CD14-positive monocyte (primary cell): ENCODE measurements at regions not wholly inside any gene's neighbourhood (a gene's known extent, or its start where the extent isn't known, plus 50 kb on each side); places are given as distances from the start of the nearest gene placed in this dataset.

Source experiments
- DNase-seq, 3 donors: peaks; one replicate each; pipeline ENCODE4 v3.0.0-alpha.2; 2011 to 2022
- H2AFZ ChIP-seq: 2 replicates; pipeline ENCODE4 v1.6.0; 2012; ENCODE audit warnings: mild to moderate bottlenecking, low read depth, low read length, inconsistent platforms; ENCODE audit not compliant: insufficient read depth, poor library complexity, severe bottlenecking
- H3K27ac ChIP-seq, 2 donors: 1 replicate in 1 of 2; 2 replicates in 1 of 2; pipeline ENCODE4 v1.5.1; 2012 to 2013; ENCODE audit warnings: low read length in 2 of 2, control low read depth in 1 of 2, inconsistent platforms in 1 of 2, low read depth in 1 of 2, mild to moderate bottlenecking in 1 of 2
- H3K27me3 ChIP-seq, 2 donors: one replicate each; pipeline versions ENCODE4 v1.6.0 to v1.6.1; 2011 to 2013; ENCODE audit warnings: low read length in 2 of 2; ENCODE audit not compliant: control insufficient read depth in 2 of 2, insufficient read depth in 2 of 2
- H3K36me3 ChIP-seq, 2 donors: replicated peaks in 1 of 2; 1 replicate in 1 of 2; 2 replicates in 1 of 2; pipeline versions ENCODE4 v1.5.1 to v1.6.1; 2012 to 2013; ENCODE audit warnings: low read length in 2 of 2, control low read depth in 1 of 2, inconsistent platforms in 1 of 2, mild to moderate bottlenecking in 1 of 2; ENCODE audit not compliant: insufficient read depth in 2 of 2, control insufficient read depth in 1 of 2
- H3K4me1 ChIP-seq, 2 donors: 1 replicate in 1 of 2; 2 replicates in 1 of 2; pipeline versions ENCODE4 v1.5.1 to v1.6.1; 2012 to 2013; ENCODE audit warnings: low read length in 2 of 2, control low read depth in 1 of 2, inconsistent platforms in 1 of 2, mild to moderate bottlenecking in 1 of 2, moderate library complexity in 1 of 2; ENCODE audit not compliant: insufficient read depth in 2 of 2, control insufficient read depth in 1 of 2
- H3K4me2 ChIP-seq: replicated peaks from 2 replicates; pipeline ENCODE3; 2012; ENCODE audit warnings: low read length, moderate library complexity, mild to moderate bottlenecking; ENCODE audit not compliant: poor library complexity, severe bottlenecking; ENCODE audit errors: extremely low read depth
- H3K4me3 ChIP-seq, 3 experiments: fragments of 200-600 bp in 1 of 3; sonication (generic) in 1 of 3; replicated peaks in 1 of 3; 1 replicate in 2 of 3; 2 replicates in 1 of 3; pipeline ENCODE4 v1.5.1; 2011 to 2013; ENCODE audit warnings: low read length in 3 of 3, mild to moderate bottlenecking in 3 of 3, control low read depth in 2 of 3, low read depth in 2 of 3, inconsistent platforms in 1 of 3, moderate library complexity in 1 of 3
- H3K79me2 ChIP-seq: 2 replicates; pipeline ENCODE4 v1.6.0; 2012; ENCODE audit warnings: mild to moderate bottlenecking, control low read depth, inconsistent platforms, low read length, moderate library complexity; ENCODE audit not compliant: insufficient read depth
- H3K9ac ChIP-seq: 2 replicates; pipeline ENCODE4 v1.6.0; 2017; ENCODE audit warnings: low read length, mild to moderate bottlenecking; ENCODE audit not compliant: insufficient read depth, poor library complexity, severe bottlenecking
- H3K9me3 ChIP-seq, 2 donors: replicated peaks in 1 of 2; 1 replicate in 1 of 2; 2 replicates in 1 of 2; pipeline versions ENCODE4 v1.5.1 to v1.6.1; 2012 to 2013; ENCODE audit warnings: low read length in 2 of 2, control low read depth in 1 of 2; ENCODE audit not compliant: control insufficient read depth in 1 of 2, insufficient read depth in 1 of 2
- H4K20me1 ChIP-seq: 2 replicates; pipeline ENCODE4 v1.6.0; 2012; ENCODE audit warnings: mild to moderate bottlenecking, low read length, control low read depth, moderate library complexity; ENCODE audit not compliant: insufficient read depth
- H3K27ac Mint-ChIP-seq, 7 donors: one replicate each; pipeline ENCODE4 v1.8.0; 2020; ENCODE audit warnings: mild to moderate bottlenecking in 7 of 7, mixed read lengths in 7 of 7, moderate library complexity in 6 of 7, inconsistent platforms in 2 of 7
- H3K27me3 Mint-ChIP-seq, 3 donors: one replicate each; pipeline ENCODE4 v1.8.0; 2021 to 2022; ENCODE audit warnings: low read depth in 3 of 3, mild to moderate bottlenecking in 3 of 3, mixed read lengths in 3 of 3, moderate library complexity in 3 of 3, inconsistent platforms in 1 of 3
- H3K36me3 Mint-ChIP-seq, 2 donors: one replicate each; pipeline ENCODE4 v1.8.0; 2020; ENCODE audit warnings: mixed read lengths in 2 of 2, inconsistent platforms in 1 of 2, mild to moderate bottlenecking in 1 of 2
- H3K4me1 Mint-ChIP-seq: one replicate; pipeline ENCODE4 v1.8.0; 2020; ENCODE audit warnings: mild to moderate bottlenecking, mixed read lengths
- H3K4me3 Mint-ChIP-seq, 2 donors: one replicate each; pipeline ENCODE4 v1.8.0; 2020; ENCODE audit warnings: mild to moderate bottlenecking in 2 of 2, mixed read lengths in 2 of 2, moderate library complexity in 1 of 2
- H3K9me3 Mint-ChIP-seq, 7 donors: one replicate each; pipeline ENCODE4 v1.8.0; 2020 to 2022; ENCODE audit warnings: mixed read lengths in 7 of 7, mild to moderate bottlenecking in 6 of 7, moderate library complexity in 6 of 7, inconsistent platforms in 2 of 7
- WGBS: methylation state at CpG from one replicate; pipeline ENCODE4 v1.1.5; 2013; ENCODE audit warnings: missing lambda C conversion rate; ENCODE audit not compliant: insufficient coverage; 5-methylcytosine and 5-hydroxymethylcytosine counted together
- intact Hi-C, 2 donors: fragments of 100-400 bp; cut with micrococcal nuclease; formaldehyde crosslinking; loops; one replicate each; pipeline versions ENCODE4 v1.15.0 to v1.15.1; 2023
- TF ChIP-seq, protein P1 (sequence below): fragments of 200-600 bp; IDR thresholded peaks from one replicate; pipeline ENCODE4 v1.8.0; 2022; ENCODE audit warnings: antibody characterized with exemption, mild to moderate bottlenecking

DNA sequence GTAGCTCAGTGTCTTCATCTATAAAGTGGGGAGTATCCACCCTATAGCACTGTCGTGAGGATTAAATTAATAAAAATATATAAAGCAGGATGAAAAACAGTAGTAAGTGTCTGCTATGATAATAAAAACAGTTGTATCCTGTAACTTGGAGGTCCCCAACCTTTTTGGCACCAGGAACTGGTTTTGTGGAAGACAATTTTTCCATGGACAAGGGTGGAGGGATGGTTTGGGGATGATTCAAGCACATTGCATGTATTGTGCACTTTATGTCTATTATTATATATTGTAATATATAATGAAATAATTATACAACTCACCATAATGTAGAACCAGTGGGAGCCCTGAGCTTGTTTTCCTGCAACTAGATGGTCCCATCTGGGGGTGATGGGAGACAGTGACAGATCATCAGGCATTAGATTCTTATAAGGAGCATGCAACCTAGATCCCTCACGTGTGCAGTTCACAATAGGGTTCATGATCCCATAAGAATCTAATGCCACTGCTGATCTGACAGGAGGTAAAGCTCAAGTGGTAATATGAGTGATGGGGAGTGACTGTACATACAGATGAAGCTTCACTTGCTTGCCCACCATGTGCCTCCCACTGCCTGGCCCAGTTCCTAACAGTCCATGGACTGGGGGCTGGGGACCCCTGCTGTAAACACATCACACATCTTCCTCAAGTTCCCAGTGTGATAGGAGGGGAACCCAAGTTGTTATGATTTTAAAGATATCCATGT is 177.4 kb upstream of the DAPK1 start:
- intact Hi-C loops, result loop anchor here (5.0 to 10.0 kb wide), 4 partner anchors 683 to 1118 kb away; no protein-coding TSS in a partner anchor
- no peak overlapping the region for H3K4me3 Mint-ChIP-seq
- no peak overlapping the region for H3K27ac ChIP-seq
- H3K79me2 ChIP-seq, result no peaks in the 10 kb centered on the region
- no peaks in the 10 kb centered on the region for H3K27me3 ChIP-seq
- H3K36me3 Mint-ChIP-seq, result no peaks in the 10 kb centered on the region
- H3K27ac Mint-ChIP-seq, result no peak overlapping the region
- peaks cover 4 to 6% (median 5%) of the 10 kb centered on the region in 3 donors for H3K27me3 Mint-ChIP-seq
- no peaks in the 10 kb centered on the region for H3K4me1 Mint-ChIP-seq
- H3K4me1 ChIP-seq, result no peaks in the 10 kb centered on the region
- no peak overlapping the region for H3K9ac ChIP-seq
- H3K9me3 ChIP-seq, result peaks cover 0 to 3% of the 10 kb centered on the region in 2 donors
- no peak overlapping the region for H2AFZ ChIP-seq
- H3K36me3 ChIP-seq, result no peaks in the 10 kb centered on the region
- no peak for DNase-seq
- WGBS, result no CpG with 5 or more reads among the region's 2 CpGs
- no peak overlapping the region for H3K4me2 ChIP-seq
- H3K4me3 ChIP-seq, result no peak overlapping the region
- H3K9me3 Mint-ChIP-seq, result peaks cover 0 to 4% (median 0%) of the 10 kb centered on the region in 7 donors
- no peaks in the 10 kb centered on the region for H4K20me1 ChIP-seq
- TF ChIP-seq, protein P1, sequence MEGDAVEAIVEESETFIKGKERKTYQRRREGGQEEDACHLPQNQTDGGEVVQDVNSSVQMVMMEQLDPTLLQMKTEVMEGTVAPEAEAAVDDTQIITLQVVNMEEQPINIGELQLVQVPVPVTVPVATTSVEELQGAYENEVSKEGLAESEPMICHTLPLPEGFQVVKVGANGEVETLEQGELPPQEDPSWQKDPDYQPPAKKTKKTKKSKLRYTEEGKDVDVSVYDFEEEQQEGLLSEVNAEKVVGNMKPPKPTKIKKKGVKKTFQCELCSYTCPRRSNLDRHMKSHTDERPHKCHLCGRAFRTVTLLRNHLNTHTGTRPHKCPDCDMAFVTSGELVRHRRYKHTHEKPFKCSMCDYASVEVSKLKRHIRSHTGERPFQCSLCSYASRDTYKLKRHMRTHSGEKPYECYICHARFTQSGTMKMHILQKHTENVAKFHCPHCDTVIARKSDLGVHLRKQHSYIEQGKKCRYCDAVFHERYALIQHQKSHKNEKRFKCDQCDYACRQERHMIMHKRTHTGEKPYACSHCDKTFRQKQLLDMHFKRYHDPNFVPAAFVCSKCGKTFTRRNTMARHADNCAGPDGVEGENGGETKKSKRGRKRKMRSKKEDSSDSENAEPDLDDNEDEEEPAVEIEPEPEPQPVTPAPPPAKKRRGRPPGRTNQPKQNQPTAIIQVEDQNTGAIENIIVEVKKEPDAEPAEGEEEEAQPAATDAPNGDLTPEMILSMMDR, result no peak

DNA sequence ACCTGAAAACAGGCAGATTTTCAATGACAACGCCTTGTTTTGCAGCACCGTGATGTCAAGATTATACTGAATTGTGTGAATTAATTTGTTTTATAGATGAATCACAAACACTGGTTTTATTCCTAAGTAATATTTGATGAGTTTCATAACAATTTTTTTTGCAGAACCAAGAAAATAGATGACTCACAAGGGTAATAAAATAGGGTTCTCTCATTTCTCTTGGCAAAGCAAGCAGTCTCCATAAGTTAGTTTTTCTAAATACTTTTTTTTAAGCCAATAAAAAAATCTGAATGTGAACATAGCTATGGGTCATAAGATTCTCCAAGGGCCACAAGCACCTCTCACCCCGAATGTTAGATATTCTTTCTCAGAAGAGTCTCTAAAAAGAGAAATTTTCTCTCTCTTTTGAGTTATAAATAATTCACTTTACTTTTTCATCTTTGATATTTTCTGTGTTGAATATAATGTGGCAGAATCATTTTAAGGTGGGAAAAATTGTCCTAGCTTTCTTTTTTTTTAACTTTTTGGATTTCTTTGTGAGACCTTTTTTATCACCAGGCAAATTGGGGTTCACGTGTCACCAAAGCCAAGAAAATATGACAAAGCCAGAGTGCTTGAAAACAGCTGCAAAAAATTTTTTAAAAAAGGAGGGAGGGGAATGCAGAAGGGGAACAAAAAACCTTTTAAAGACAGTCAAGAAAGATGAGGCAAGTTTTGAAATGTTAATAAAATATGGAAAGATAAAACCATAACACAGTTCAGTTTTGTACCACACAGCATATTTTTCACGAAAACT is 174.6 kb upstream of the DAPK1 start:
- TF ChIP-seq, protein P1, result no peak
- Mint-ChIP-seq H3K9me3 (peaks cover 4 to 9% (median 6%) of the 10 kb centered on the region in 7 donors), H3K4me1 (peaks cover 14% of the 10 kb centered on the region), H3K36me3 (no peaks in the 10 kb centered on the region), H3K4me3 (no peak overlapping the region), H3K27ac (no peak overlapping the region), H3K27me3 (peaks cover 2 to 17% (median 5%) of the 10 kb centered on the region in 3 donors)
- Histone ChIP-seq H3K36me3 (no peaks in the 10 kb centered on the region), H3K4me2 (no peak overlapping the region), H4K20me1 (no peaks in the 10 kb centered on the region), H3K27me3 (no peaks in the 10 kb centered on the region), H3K9me3 (peaks cover 0 to 3% of the 10 kb centered on the region in 2 donors), H3K4me3 (no peak overlapping the region), H3K9ac (no peak overlapping the region), H3K27ac (no peak overlapping the region), H2AFZ (no peak overlapping the region), H3K4me1 (peaks cover 7% of the 10 kb centered on the region in 2 donors), H3K79me2 (no peaks in the 10 kb centered on the region)
- intact Hi-C loops, result loop anchor here (5.0 to 10.0 kb wide), 4 partner anchors 686 to 1121 kb away; no protein-coding TSS in a partner anchor
- WGBS, result 80% methylated on average over 1 of the region's 5 CpGs
- no peak for DNase-seq
